GM18870 (cell line): ENCODE measurements at regions not wholly inside any gene's neighbourhood (a gene's known extent, or its start where the extent isn't known, plus 50 kb on each side); places are given as distances from the start of the nearest gene placed in this dataset.

ENCODE experiments used
- ATAC-seq: cut with Tn5 transposase; IDR thresholded peaks from one replicate; pipeline ENCODE4 v1.9.1; 2021; ENCODE audit warnings: moderate library complexity; ENCODE audit not compliant: unreplicated experiment

GRCh38 chr6:48919555-48919954, 543.5 kb downstream of the MMUT start:
- ATAC-seq = no peak

- no peak for ATAC-seq
Measured at GRCh38 chr6:48917233-48917632, 545.8 kb downstream of the MMUT start.

- no peak for ATAC-seq
Measured at GRCh38 chr6:48916607-48917006, 546.4 kb downstream of the MMUT start.

GRCh38 chr6:48915591-48915990, 547.5 kb downstream of the MMUT start:
- ATAC-seq = no peak

GRCh38 chr6:48912503-48912902, 550.5 kb downstream of the MMUT start:
- ATAC-seq = no peak

GRCh38 chr6:48904809-48905208, 558.2 kb downstream of the MMUT start:
- no peak for ATAC-seq

- ATAC-seq = no peak
Measured at GRCh38 chr6:48894469-48894868, 568.6 kb downstream of the MMUT start.

- ATAC-seq = no peak
Measured at GRCh38 chr6:48893048-48893447, 570.0 kb downstream of the MMUT start.

- no peak for ATAC-seq
Measured at GRCh38 chr6:48891308-48891707, 571.7 kb downstream of the MMUT start.

GRCh38 chr6:48889429-48889828, 573.6 kb downstream of the MMUT start:
- no peak for ATAC-seq

- ATAC-seq = no peak
Measured at GRCh38 chr6:48883116-48883515, 579.9 kb downstream of the MMUT start.

- ATAC-seq = no peak
Measured at GRCh38 chr6:48881551-48881950, 581.5 kb downstream of the MMUT start.

GRCh38 chr6:48869595-48869994, 593.5 kb downstream of the MMUT start:
- ATAC-seq = no peak

GRCh38 chr6:48866682-48867081, 596.4 kb downstream of the MMUT start:
- no peak for ATAC-seq

GRCh38 chr6:48860175-48860574, 602.9 kb downstream of the MMUT start:
- no peak for ATAC-seq

GRCh38 chr6:48859562-48860123, 603.4 kb downstream of the MMUT start:
- no peak for ATAC-seq

GRCh38 chr6:48845219-48845618, 617.8 kb downstream of the MMUT start:
- ATAC-seq = no peak

GRCh38 chr6:48844696-48845095, 618.4 kb downstream of the MMUT start:
- no peak for ATAC-seq

GRCh38 chr6:48840896-48841295, 622.2 kb downstream of the MMUT start:
- no peak for ATAC-seq

- no peak for ATAC-seq
Measured at GRCh38 chr6:48839206-48839605, 623.8 kb downstream of the MMUT start.

- no peak for ATAC-seq
Measured at GRCh38 chr6:48837744-48838143, 625.3 kb downstream of the MMUT start.

GRCh38 chr6:48835421-48835958, 627.6 kb downstream of the MMUT start:
- ATAC-seq = no peak

- ATAC-seq = no peak
Measured at GRCh38 chr6:48834706-48835105, 628.3 kb downstream of the MMUT start.
